ENCODE measurements at regions not wholly inside any gene's neighbourhood (a gene's known extent, or its start where the extent isn't known, plus 50 kb on each side); places are given as distances from the start of the nearest gene placed in this dataset.

DNA sequence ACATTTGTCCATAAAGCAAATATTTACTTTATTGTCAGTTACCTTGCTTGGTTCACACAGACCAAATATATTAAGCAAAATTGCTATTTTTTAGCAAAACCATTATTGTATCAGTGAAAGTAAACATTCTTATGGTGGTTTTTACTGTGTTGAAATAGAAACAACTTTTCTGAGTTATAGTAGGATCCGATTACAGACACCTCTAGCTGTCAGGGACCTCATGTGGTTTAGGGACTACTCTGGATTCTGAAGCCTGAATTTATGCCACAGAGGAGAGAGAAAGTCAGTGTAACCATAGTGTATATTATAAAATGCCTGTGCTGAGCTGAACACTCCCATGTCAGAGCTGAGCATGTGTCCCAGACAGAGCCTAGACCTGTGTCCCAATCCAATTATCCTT is 287.5 kb downstream of the FLRT2 start (continued):
- TF ChIP-seq, protein P1, sequence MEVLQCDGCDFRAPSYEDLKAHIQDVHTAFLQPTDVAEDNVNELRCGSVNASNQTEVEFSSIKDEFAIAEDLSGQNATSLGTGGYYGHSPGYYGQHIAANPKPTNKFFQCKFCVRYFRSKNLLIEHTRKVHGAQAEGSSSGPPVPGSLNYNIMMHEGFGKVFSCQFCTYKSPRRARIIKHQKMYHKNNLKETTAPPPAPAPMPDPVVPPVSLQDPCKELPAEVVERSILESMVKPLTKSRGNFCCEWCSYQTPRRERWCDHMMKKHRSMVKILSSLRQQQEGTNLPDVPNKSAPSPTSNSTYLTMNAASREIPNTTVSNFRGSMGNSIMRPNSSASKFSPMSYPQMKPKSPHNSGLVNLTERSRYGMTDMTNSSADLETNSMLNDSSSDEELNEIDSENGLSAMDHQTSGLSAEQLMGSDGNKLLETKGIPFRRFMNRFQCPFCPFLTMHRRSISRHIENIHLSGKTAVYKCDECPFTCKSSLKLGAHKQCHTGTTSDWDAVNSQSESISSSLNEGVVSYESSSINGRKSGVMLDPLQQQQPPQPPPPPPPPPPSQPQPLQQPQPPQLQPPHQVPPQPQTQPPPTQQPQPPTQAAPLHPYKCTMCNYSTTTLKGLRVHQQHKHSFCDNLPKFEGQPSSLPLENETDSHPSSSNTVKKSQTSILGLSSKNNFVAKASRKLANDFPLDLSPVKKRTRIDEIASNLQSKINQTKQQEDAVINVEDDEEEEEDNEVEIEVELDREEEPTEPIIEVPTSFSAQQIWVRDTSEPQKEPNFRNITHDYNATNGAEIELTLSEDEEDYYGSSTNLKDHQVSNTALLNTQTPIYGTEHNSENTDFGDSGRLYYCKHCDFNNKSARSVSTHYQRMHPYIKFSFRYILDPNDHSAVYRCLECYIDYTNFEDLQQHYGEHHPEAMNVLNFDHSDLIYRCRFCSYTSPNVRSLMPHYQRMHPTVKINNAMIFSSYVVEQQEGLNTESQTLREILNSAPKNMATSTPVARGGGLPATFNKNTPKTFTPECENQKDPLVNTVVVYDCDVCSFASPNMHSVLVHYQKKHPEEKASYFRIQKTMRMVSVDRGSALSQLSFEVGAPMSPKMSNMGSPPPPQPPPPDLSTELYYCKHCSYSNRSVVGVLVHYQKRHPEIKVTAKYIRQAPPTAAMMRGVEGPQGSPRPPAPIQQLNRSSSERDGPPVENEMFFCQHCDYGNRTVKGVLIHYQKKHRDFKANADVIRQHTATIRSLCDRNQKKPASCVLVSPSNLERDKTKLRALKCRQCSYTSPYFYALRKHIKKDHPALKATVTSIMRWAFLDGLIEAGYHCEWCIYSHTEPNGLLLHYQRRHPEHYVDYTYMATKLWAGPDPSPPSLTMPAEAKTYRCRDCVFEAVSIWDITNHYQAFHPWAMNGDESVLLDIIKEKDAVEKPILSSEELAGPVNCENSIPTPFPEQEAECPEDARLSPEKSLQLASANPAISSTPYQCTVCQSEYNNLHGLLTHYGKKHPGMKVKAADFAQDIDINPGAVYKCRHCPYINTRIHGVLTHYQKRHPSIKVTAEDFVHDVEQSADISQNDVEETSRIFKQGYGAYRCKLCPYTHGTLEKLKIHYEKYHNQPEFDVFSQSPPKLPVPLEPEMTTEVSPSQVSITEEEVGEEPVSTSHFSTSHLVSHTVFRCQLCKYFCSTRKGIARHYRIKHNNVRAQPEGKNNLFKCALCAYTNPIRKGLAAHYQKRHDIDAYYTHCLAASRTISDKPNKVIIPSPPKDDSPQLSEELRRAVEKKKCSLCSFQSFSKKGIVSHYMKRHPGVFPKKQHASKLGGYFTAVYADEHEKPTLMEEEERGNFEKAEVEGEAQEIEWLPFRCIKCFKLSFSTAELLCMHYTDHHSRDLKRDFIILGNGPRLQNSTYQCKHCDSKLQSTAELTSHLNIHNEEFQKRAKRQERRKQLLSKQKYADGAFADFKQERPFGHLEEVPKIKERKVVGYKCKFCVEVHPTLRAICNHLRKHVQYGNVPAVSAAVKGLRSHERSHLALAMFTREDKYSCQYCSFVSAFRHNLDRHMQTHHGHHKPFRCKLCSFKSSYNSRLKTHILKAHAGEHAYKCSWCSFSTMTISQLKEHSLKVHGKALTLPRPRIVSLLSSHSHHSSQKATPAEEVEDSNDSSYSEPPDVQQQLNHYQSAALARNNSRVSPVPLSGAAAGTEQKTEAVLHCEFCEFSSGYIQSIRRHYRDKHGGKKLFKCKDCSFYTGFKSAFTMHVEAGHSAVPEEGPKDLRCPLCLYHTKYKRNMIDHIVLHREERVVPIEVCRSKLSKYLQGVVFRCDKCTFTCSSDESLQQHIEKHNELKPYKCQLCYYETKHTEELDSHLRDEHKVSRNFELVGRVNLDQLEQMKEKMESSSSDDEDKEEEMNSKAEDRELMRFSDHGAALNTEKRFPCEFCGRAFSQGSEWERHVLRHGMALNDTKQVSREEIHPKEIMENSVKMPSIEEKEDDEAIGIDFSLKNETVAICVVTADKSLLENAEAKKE (CRISPR knock-in tag; IDR thresholded peaks at IDR 0.05): no peak
- no peak for TF ChIP-seq EZH2 (IDR thresholded peaks at IDR 0.05; ENCODE audit: low read depth, unreplicated experiment)
- TF ChIP-seq, protein P2, sequence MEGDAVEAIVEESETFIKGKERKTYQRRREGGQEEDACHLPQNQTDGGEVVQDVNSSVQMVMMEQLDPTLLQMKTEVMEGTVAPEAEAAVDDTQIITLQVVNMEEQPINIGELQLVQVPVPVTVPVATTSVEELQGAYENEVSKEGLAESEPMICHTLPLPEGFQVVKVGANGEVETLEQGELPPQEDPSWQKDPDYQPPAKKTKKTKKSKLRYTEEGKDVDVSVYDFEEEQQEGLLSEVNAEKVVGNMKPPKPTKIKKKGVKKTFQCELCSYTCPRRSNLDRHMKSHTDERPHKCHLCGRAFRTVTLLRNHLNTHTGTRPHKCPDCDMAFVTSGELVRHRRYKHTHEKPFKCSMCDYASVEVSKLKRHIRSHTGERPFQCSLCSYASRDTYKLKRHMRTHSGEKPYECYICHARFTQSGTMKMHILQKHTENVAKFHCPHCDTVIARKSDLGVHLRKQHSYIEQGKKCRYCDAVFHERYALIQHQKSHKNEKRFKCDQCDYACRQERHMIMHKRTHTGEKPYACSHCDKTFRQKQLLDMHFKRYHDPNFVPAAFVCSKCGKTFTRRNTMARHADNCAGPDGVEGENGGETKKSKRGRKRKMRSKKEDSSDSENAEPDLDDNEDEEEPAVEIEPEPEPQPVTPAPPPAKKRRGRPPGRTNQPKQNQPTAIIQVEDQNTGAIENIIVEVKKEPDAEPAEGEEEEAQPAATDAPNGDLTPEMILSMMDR (conservative IDR thresholded peaks at IDR 0.05; ENCODE audit: low read depth in 2 of 2): no peak

DNA sequence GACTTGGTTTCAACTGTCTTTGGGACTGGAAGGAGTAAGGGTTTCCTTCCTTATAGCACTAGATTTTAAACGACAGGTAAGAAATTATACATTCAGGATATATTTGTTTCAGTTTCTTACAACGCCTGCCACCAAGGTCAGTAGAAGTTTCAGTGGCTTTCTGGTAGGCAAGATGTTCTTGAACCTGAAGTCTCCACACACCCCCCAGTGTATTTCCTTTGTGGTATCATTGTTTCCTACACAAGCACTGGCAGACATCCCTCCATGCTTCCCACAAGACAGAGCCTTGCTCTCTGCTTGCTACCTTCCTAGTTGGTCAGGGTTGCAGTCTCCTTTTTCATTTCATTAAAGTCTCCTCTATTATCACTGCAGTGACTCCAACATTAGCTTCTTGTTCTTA is 283.1 kb downstream of the FLRT2 start:
- no peak overlapping the region for H3K4me2 ChIP-seq
- H3K9me2 ChIP-seq (ENCODE audit: insufficient read depth): no peaks in the 10 kb centered on the region
- no peaks in the 10 kb centered on the region for H3K79me2 ChIP-seq (replicated peaks; ENCODE audit: insufficient read depth)
- no peaks in the 10 kb centered on the region for H3K9me3 Mint-ChIP-seq
- no peak overlapping the region for H3K27ac Mint-ChIP-seq
- H4K20me1 ChIP-seq (replicated peaks; ENCODE audit: insufficient read depth): no peaks in the 10 kb centered on the region
- no peak overlapping the region for H3K4me3 Mint-ChIP-seq
- peaks cover 12% of the 10 kb centered on the region for H3K4me1 Mint-ChIP-seq
- H3F3A ChIP-seq (replicated peaks; ENCODE audit: low read depth): no peaks in the 10 kb centered on the region
- ATAC-seq (no peak), DNase-seq (ENCODE audit: low spot score) (no peak)
- no peaks in the 10 kb centered on the region for H3K36me3 Mint-ChIP-seq (ENCODE audit: low read depth)
- no peaks in the 10 kb centered on the region for H3K27me3 Mint-ChIP-seq (ENCODE audit: insufficient read depth, low read depth, poor library complexity)
- no peak overlapping the region for H3K27ac ChIP-seq (ENCODE audit: low read depth)
- no peak overlapping the region for H2AFZ ChIP-seq
- H3K4me3 ChIP-seq: no peak overlapping the region
- peaks cover 9% of the 10 kb centered on the region; the same call in 1 of the 2 replicates for H3K4me1 ChIP-seq (ENCODE audit: insufficient read depth)
- H3K27me3 ChIP-seq (ENCODE audit: insufficient read depth): no peaks in the 10 kb centered on the region
- H3K36me3 ChIP-seq (ENCODE audit: insufficient read depth): no peaks in the 10 kb centered on the region
- TF ChIP-seq EZH2 (IDR thresholded peaks at IDR 0.05; ENCODE audit: low read depth, unreplicated experiment) (no peak), ZNF114 (CRISPR knock-in tag; IDR thresholded peaks at IDR 0.05) (no peak), POLR2AphosphoS5 (IDR thresholded peaks at IDR 0.05; ENCODE audit: low read depth) (no peak)
- TF ChIP-seq, protein P3, sequence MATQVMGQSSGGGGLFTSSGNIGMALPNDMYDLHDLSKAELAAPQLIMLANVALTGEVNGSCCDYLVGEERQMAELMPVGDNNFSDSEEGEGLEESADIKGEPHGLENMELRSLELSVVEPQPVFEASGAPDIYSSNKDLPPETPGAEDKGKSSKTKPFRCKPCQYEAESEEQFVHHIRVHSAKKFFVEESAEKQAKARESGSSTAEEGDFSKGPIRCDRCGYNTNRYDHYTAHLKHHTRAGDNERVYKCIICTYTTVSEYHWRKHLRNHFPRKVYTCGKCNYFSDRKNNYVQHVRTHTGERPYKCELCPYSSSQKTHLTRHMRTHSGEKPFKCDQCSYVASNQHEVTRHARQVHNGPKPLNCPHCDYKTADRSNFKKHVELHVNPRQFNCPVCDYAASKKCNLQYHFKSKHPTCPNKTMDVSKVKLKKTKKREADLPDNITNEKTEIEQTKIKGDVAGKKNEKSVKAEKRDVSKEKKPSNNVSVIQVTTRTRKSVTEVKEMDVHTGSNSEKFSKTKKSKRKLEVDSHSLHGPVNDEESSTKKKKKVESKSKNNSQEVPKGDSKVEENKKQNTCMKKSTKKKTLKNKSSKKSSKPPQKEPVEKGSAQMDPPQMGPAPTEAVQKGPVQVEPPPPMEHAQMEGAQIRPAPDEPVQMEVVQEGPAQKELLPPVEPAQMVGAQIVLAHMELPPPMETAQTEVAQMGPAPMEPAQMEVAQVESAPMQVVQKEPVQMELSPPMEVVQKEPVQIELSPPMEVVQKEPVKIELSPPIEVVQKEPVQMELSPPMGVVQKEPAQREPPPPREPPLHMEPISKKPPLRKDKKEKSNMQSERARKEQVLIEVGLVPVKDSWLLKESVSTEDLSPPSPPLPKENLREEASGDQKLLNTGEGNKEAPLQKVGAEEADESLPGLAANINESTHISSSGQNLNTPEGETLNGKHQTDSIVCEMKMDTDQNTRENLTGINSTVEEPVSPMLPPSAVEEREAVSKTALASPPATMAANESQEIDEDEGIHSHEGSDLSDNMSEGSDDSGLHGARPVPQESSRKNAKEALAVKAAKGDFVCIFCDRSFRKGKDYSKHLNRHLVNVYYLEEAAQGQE (IDR thresholded peaks at IDR 0.05; ENCODE audit: unreplicated experiment): no peak
- TF ChIP-seq, protein P2 (conservative IDR thresholded peaks at IDR 0.05; ENCODE audit: low read depth in 2 of 2): no peak

Data from GM23338 (cell line).